NCI-H2107 (cell line): ENCODE measurements at regions not wholly inside any gene's neighbourhood (a gene's known extent, or its start where the extent isn't known, plus 50 kb on each side); places are given as distances from the start of the nearest gene placed in this dataset.
"Not testable (repeated sequence)": the region's sequence is repeated elsewhere in the genome, so short reads cannot be mapped to it uniquely, and the experiment has no call there.

Source experiments
- DNase-seq: peaks from one replicate; lab custom pipeline; 2025; lab: John Stamatoyannopoulos, UW

DNA sequence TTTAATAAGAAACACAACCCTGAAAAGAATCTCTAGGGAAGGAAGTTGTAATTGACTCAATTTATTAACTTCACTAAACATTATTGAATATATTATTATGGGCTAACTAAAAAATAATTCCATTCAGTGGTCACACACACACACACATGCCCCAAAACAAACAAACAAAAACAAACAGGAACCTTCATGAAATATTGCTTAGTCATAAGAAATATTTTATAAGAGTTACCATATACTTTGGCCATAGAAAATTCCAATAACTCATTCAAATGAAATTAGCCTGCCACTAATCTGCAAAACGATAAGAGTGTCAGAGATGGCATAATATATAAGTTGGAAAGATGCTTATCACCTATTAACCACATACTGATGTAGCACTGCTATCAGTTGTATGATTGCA is 268.4 kb upstream of the AMIGO2 start:
- DNase-seq: no peak

- no peak for DNase-seq
These were observed 266.7 kb upstream of the AMIGO2 start for GRCh38 chr12:47346251-47347019.

DNA sequence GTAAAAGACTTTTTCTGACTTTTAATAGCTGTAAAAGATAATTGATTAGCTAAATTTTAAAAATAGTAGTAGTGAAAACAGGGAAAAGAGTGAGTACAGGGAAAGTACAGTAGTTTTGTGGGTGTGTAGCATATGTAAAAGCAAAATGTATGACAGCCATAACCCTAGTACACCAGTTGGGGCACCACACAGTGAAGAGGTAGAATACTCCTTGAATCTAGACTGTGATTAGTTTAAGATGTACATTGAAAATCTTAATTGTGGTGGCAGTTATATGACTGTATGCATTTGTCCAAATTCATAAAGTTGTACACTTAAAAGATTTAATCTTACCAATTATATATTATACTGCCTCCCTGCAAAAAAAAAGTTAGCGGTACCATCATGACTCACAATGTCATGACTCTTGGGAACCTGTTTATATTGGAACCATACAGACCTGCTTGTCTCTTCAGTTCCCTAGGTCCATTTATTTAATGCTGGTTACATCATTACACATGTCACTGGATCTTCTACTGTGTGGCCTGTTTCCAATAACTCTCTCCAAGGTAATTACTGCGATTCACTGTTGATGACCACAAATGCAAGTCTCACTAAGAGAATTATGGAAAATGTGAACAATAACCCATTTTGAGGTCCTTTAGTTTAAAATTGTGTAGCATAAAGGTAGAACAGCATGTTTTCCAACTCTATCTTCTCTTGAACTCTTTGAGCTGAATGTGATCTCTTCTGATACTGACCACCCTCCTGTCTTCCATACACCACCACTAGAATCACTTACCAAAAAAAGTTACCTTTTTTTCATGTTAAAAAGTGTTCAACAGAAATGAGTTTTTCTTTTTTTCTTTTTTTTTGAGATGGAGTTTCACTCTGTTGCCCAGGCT is 264.2 kb upstream of the AMIGO2 start:
- no peak for DNase-seq

DNA sequence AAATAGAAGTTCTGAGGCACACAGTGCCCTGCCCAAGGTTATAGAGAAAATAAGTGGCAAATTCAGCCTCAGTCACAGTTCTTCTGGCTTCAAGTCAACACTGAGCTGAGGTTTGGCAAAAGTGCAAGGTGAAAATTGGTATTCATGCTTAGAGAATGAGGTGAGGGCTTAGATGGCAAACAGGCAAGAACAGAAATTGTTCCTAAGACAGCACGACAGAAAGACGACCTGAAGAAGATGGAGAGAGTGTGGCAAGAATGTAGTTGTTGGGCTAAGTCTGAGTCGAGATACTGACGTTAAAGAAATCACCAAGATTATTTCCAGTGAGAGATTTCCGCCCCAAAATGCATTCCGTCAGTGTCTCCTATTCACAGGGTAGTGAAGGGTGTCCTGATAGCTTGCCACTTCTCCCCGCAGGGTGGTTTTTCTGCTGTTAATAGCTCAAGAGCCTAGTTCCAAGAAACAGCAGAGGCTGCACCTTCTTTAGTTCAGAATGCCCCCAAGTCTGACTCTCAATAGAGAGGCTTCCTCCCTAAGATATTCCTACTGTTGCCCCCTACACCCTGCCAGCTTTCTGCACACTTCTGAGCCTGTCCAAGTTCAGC is 260.8 kb upstream of the AMIGO2 start:
- DNase-seq: no peak

GRCh38 chr12:47337581-47337980 is 257.8 kb upstream of the AMIGO2 start:
- DNase-seq: no peak

DNA sequence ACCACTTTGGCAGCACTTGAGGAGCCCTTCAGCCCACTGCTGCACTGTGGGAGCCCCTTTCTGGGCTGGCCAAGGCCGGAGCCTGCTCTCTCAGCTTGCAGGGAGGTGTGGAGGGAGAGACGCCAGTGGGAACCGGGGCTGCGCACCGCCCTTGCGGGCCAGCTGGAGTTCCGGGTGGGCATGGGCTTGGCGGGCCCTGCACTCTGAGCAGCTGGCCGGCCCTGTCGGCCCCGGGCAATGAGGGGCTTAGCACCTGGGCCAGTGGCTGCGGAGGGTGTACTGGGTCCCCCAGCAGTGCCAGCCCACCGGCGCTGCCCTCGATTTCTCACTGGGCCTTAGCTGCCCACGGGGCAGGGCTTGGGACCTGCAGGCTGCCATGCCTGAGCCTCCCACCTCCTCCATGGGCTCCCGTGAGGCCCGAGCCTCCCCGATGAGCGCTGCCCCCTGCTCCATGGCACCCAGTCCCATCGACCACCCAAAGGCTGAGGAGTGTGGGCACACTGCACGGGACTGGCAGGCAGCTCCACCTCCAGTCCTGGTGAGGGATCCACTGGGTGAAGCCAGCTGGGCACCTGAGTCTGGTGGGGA is 253.6 kb upstream of the AMIGO2 start:
- DNase-seq: not testable (repeated sequence)

GRCh38 chr12:47328831-47329545 is 249.2 kb upstream of the AMIGO2 start:
- no peak for DNase-seq

- DNase-seq: no peak
These were observed 246.4 kb upstream of the AMIGO2 start for GRCh38 chr12:47326190-47326589.

- no peak for DNase-seq
These were observed 244.0 kb upstream of the AMIGO2 start for GRCh38 chr12:47323802-47324201.

DNA sequence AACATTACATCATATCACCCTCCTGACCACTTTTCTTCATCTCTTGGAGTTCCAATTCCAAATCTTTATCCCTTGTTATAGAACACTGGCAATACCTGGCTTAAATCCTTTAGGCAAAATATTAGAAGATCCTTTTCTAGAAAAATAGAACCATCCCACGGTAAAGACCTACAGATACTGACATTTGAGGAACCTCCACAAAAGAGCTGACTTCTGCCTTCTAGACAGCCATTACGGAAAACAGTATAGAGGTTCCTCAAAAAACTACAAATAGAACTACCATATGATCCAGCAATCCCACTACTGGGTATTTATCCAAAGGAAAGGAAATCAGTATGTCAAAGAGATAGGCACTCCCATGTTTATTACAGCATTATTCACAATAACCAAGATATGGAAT is 241.7 kb upstream of the AMIGO2 start:
- no peak for DNase-seq

DNA sequence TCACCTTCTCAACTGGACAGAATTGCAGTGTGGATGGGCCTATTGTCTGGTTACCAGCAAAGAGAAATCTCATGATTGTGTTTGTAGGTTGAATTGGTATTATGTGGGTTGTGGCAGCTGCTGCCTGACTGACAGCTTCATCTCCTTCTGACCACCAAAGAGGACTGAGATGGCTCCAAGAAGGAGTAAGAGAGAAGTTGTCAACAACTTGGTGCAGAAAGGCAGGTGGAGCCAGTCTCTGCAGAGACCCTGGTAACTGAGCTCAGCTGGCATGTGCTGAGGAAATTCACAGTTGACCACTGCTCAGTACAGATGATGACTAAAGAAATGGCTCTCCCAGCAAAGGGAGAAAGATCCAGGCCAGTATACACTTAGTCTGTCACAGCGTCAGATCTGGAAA is 240.0 kb upstream of the AMIGO2 start:
- no peak for DNase-seq

- DNase-seq: no peak
These were observed 239.2 kb upstream of the AMIGO2 start for GRCh38 chr12:47318963-47319362.

DNA sequence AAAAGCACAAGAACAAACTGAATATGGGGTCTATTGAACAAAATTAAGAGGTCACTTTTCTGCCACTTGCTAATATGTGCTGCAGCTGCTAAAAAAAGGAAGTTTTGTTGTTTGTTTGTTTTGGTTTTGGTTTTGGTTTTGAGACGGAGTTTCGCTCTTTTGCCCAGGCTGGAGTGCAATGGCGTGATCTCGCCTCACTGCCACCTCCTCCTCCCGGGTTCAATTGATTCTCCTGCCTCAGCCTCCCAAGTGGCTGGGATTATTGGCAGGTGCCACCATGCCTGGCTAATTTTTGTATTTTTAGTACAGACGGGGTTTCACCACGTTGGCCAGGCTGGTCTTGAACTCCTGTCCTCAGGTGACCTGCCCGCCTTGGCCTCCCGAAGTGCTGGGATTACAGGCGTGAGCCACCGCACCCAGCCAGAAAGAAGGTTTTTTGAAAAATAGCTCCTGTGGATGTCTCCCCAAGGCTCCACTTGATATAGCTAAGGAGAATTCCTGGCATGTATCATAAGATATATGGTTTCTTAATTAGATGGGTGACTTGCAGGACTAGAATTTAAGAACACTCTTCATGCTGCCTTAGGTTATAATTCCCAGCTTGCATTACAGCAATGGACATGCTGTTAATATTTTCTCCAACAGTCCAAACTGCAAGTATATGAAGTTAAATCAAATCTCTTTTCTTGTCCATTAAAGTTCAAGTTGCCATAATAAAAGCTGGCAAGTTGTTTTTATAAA is 237.6 kb upstream of the AMIGO2 start:
- DNase-seq: no peak

GRCh38 chr12:47316609-47317049 is 236.9 kb upstream of the AMIGO2 start:
- no peak for DNase-seq

- no peak for DNase-seq
These were observed 235.2 kb upstream of the AMIGO2 start for GRCh38 chr12:47314996-47315395.

- DNase-seq: no peak
These were observed 233.2 kb upstream of the AMIGO2 start for GRCh38 chr12:47312808-47313426.

DNA sequence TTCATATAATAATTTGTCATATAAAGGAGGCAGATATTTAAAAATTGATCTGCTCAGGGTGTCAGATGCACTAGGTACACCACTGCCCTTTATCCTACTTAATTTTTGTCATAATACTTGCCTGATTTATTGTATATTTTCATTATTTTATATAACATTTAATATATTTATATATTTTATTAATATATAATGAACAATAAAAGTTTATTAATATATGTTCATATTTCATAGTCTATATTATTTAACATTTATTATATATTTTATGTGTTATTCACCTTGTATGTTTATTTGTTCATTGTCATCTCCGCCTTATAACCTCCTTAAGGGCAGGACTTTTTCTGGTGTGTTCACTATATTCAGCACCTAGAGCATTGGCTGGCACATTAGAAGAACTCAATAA is 232.4 kb upstream of the AMIGO2 start:
- DNase-seq: no peak

DNA sequence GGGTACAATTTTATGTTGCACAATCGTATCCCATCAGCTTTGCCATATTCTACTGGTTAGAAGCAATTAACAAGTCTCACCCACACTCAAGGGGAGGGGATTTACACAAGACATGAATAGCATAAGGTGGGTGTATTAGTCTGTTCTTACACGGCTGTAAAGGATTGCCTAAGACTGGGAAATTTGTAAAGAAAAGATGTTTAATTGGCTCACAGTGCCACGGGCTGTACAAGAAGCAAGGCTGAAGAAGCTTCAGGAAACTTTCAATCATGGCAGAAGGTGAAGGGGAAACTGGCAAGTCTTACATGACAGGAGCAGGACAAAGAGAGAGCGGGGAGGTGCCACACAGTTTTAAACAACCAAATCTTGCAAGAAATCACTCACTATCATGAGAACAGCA is 231.8 kb upstream of the AMIGO2 start:
- no peak for DNase-seq

GRCh38 chr12:47311010-47311409 is 231.3 kb upstream of the AMIGO2 start:
- no peak for DNase-seq

GRCh38 chr12:47308672-47309071 is 228.9 kb upstream of the AMIGO2 start:
- DNase-seq: no peak
